HL-60/S4 (cell line): ENCODE measurements at regions not wholly inside any gene's neighbourhood (a gene's known extent, or its start where the extent isn't known, plus 50 kb on each side); places are given as distances from the start of the nearest gene placed in this dataset.

Experiments used
- in situ Hi-C: fragments of 300-500 bp; cut with MboI; formaldehyde crosslinking; loops from 2 replicates; pipeline ENCODE4 v1.14.3; 2022; ENCODE audit warnings: low sequenced_read_pairs

DNA sequence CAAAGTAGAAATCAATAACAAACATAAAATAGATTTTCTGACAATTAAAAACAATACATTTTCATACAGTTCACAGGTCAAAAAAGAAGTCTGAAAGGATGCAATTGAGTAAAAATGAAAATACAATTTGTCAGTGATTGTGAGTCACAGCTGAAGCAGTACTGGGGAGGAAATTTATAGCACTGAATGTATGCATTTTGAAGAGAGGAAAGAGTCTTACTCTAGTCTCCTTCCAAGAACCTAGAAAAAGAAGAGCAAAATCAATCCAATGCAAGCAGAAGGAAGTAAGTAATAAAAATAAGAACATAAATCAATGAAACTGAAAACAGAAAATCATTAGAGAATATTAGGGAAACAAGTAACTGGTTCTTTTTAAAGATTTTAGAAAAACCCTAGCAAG is 507.2 kb upstream of the IGFBP3 start:
- in situ Hi-C loops: no loop called here

DNA sequence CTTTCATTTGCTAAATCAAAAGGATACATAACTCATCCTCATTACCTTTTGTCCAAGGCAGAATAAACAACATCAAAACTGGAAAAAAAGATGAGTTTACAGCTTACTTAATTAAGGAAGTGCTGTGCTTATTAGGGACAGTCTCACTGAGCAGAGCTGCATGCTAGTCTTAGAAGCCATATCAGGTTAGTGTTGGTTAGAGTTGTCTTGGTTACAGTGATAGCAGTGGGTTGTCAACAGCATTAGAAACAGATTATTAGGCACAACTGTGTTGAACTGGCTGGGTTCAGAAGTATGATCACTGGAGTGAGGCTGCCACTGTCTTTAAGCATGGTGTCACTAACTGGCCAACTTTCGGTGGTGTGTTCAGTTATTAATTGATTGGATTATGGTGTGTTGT is 503.9 kb upstream of the IGFBP3 start:
- in situ Hi-C loops: no loop called here

DNA sequence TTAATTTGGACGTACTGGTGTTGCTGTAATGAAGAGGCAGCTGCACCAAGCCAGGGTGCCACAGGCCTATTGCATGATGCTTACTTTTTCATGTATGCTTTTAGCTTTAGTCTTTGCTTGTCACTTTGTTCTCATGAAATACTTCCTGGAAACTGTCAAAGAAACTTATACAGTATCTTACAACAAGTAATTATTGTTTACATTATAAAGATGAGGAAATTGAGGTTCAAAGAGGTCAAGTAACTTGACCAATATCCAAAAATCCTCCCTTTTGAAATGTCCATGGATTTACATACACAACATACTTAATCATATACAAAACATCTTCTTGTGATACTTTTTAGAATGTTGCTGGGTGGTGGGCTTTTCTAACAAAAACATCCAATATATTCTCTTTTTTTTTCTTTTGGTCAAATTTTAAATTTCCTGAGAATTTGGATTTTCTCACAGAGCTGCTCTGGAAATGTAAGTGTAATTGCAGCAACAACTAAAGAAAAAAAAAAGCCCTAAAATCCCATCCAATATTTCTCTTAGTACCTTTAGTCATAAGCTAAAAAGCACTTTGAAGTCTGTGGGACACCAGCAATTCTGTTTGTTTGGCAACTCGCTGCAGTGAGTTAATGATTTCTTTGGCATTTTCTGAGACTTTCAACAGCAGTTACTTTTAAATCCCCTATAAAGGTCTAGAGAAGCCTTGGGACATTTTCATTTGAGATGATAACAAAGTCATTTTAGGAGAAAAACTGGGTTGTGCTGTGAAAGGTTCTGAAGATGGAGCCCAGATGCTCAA is 500.6 kb upstream of the IGFBP3 start:
- in situ Hi-C loops: no loop called here

DNA sequence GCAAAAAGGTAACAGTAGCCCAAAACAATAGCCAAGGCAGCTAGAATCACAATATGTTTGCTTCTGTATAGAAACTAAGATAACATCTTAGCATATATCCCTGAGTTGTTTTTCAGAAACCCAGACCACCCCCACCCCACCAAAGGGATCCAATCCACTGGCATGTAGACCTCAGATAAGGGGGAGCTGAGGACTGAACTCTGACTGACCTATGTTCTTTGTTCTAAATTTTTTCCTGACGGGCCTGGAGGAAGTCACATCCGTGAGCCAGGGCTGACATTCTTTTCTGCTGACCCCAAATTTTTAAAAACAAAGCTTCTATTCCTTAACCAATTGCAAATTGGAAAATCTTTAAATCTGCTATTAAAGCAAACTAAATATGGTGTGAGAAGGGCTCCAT is 493.9 kb upstream of the IGFBP3 start:
- in situ Hi-C loops: no loop called here

DNA sequence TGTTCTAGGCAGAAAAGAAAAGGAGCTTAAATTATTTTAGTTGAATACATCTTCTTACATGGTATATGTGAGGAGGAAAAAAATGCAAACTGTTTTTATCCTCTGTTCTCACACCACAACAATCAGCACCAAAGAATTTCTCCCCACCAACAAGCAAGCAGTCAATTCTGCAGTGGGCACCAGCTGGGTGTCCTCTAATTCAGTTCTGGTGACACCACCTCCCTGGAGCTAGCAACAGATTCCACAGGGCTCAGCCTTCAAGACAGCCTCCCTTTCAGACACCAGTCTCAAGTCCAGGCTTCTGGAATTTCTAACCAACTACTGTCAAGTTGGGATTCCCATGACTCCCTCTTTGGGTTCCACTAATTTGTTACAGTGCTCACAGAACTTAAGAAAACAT is 490.2 kb upstream of the IGFBP3 start:
- in situ Hi-C loops: no loop called here

DNA sequence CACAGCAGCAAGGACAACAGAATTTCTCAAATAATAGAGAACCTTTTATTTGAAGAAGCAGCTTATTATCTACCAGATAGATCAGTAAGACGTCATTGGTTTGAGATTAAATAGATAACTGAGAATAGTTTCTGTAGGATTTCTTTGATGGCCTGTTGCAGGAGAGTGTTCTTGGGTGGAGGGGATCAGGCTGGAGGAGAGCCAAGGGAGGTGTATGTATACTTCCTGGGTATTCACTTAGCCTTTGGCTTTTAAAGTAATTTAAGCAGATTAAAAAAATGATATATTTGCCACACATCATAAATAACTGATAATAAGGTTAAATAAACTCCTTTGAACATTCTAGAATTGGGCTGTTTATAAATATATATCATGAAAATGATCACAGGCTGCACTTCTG is 486.1 kb upstream of the IGFBP3 start:
- in situ Hi-C loops: no loop called here

DNA sequence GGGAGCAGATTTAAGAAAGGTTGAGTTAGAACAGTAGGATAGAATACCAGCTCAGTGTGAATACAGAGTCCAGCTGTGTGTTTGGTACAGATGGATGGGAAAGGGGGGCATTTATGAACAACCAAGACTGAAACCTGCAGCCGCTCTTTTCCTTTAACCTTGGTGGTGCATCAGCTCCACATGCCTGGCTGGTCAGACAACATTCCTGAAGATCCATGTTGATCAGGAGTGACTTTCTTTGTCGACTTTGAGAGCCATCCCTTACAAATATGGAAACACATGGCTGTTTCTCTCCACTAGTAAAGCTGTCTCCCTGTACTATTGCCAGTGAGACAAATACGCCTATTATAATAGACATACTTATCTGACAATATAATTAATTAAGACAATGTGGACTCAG is 476.5 kb upstream of the IGFBP3 start:
- in situ Hi-C loops: no loop called here

GRCh38 chr7:46396481-46396880 is 475.4 kb upstream of the IGFBP3 start:
- in situ Hi-C loops: no loop called here

DNA sequence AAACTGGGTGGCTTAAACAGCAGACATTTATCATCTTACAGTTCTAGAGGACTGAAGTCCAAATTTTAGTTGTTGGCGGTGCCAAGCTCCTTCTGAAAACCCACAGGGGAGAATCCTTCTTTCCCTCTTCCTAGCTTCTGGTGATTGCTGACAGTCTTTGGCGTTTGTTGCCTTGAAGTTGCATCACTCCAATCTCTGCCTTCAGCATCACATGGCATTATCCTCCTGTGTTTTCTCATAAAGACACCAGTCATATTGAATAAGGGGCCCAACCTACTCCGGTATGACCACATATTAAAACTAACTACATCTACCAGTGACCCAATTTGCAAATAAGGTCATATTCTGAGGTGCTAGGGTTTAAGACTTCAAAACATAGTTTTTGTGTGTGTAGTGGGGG is 472.1 kb upstream of the IGFBP3 start:
- in situ Hi-C loops: no loop called here

GRCh38 chr7:46391231-46392201 is 470.4 kb upstream of the IGFBP3 start:
- in situ Hi-C loops: no loop called here

DNA sequence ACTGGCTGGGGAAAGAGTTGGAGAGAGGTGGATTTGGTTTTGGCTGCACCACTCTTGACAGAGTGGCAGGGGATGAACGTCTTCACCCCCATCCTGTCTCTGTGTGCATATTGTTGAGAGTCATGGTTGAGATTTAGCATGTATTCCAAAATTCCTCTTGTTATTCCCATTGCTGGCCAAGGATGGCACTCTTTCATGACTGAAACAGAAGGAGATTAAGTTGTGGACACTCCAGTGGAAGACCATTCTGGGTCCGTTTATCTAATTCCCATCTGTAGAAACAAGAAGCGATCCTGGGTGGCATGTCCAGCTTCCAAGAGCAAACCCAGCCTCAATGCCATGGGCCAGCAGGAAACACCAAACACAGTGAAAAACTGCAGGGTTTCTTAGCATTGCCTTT is 469.0 kb upstream of the IGFBP3 start:
- in situ Hi-C loops: no loop called here

DNA sequence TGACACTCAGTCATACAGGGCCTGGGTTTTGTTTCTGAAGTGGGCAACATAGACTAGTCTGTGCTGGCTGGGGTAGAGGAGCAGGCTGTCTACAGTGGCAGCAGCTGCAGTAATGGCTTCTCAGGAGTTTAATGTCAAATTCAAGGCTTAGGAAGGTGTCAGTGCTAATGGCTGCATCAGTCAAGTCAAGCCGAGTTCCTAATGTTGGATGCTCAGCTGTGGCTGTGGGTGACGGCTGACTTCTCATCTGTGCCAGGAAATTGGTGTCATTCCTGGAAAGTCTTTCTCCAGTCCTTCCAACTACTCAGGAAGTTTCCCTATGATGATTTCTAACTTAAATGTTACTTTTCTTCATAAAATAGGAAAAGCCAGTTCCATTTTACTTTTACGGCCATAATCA is 468.1 kb upstream of the IGFBP3 start:
- in situ Hi-C loops: no loop called here

- in situ Hi-C loops: no loop called here
These were observed 466.6 kb upstream of the IGFBP3 start for GRCh38 chr7:46387646-46388045.

DNA sequence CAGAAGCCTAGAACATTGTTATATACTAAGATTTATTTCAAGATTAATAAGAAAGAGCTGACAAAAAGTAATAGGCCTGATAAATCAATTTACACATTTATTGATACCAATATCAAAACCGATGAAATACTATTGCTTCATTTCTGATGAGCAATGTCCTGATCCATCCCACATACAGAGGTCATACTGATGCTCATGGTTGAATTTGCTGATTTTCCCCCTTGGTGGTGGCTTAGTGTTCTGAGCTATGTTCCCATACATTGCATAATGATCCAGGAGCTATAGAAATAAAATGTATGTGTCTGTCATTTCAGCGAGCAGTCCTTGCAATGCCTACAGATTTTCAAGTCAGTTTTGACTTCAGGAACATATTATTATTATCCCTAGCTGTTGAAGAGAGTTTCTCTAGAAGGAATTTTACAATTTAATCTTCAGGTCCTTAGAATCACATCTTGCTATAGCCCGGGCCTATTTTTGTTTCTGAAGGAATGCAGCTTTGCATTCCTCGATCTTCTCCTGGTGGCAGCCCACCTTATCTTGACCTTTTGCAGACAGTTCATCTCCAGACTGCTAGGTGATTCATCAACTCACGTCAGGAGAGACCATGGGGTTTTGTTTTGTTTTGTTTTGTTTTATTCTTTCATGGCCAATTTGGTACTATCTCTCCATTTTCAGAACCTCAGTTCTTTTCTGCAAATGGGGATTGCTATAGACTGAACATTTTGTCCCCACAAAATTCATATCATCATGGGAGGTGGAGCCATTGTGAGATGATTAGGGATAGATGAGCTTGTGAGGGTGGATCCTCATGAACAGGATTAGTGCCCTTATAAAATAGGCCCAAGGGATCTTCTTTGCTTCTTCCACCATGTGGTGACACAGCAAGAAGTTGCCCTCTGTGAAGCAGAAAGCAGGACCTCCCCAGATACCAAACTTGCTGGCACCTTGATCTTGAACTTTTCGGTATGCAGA is 465.6 kb upstream of the IGFBP3 start:
- in situ Hi-C loops: no loop called here

- in situ Hi-C loops: no loop called here
These were observed 464.7 kb upstream of the IGFBP3 start for GRCh38 chr7:46385662-46386309.

- in situ Hi-C loops: no loop called here
These were observed 462.5 kb upstream of the IGFBP3 start for GRCh38 chr7:46383605-46384004.

DNA sequence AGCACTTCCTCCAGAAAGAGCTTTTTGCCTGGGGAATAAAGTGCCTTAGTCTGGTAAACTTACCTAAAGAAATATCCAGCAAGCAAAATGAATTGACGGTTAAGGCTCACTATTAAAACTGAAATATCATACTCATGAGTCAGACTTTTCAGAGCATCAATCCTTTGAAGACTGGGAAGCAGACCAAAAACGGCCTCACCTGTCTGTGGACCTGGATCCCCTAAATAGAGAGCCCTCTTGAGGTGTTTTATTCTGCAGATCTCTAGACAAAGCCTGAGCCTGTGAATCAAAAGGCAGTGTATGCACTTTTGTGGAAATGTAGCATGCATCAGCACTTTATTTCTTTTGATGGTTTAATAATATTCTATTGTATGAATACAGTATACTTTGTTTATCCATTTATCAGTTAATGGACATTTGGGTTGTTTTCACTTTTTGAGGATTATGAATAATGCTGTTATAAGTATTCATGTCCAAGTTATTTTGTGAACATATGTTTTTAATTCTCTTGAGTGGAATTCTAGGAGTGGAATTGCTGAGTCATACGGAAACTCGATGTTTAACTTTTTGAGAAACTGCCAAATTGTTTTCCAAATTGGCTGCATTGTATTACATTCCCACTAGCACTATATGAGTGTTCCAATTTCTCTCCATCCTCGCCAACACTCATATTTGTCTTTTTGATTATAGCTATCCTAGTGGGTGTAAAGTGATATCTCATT is 449.0 kb upstream of the IGFBP3 start:
- in situ Hi-C loops: no loop called here

GRCh38 chr7:46368871-46369270 is 447.8 kb upstream of the IGFBP3 start:
- in situ Hi-C loops: no loop called here

GRCh38 chr7:46366526-46366925 is 445.5 kb upstream of the IGFBP3 start:
- in situ Hi-C loops: no loop called here

DNA sequence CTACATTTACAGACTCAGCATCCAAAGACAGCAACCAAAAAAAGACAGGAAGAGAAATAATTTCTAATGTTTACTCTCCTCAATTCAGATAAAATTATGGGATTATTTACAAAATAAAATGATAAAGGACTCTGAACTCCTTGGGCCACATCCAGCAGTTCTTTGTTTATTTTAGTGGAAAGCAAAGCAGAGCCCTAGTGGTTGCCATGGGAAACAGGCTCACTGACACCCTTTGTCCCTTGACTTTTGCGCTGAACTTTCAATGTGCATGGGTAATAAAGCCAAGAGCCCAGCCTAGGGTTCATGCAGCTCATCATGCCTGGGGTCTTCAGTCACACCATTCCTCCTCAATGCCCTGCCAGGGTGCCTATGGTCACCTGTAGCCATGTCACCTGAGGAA is 442.6 kb upstream of the IGFBP3 start:
- in situ Hi-C loops: no loop called here
